ENCODE measurements at regions not wholly inside any gene's neighbourhood (a gene's known extent, or its start where the extent isn't known, plus 50 kb on each side); places are given as distances from the start of the nearest gene placed in this dataset.

DNA sequence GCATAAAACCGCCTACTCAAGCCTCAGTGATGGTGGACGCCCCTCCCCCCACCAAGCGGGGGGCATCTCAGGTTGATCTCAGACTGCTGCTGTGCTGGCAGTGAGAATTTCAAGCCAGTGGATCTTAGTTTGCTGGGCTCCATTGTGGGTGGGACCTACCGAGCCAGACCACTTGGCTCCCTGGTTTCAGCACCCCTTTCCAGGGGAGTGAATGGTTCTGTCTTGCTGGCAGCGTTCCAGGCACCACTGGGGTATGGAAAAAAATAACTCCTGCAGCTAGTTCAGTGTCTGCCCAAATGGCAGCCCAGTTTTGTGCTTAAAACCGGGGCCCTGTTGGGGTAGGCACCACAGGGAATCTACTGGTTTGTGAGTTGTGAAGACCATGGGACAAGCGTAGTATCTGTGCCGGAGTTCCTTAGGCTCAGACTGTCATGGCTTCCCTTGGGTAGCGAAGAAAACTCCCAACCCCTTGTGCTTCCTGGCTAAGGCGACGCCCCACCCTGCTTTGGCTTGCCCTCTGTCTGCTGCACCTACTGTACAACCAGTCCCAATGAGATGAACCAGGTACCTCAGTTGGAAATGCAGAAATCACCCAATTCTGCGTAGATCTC is 1334.5 kb upstream of the ADGRB3 start:
- DNase-seq (ENCODE audit: low read depth): no peak
- TF ChIP-seq, protein P1, sequence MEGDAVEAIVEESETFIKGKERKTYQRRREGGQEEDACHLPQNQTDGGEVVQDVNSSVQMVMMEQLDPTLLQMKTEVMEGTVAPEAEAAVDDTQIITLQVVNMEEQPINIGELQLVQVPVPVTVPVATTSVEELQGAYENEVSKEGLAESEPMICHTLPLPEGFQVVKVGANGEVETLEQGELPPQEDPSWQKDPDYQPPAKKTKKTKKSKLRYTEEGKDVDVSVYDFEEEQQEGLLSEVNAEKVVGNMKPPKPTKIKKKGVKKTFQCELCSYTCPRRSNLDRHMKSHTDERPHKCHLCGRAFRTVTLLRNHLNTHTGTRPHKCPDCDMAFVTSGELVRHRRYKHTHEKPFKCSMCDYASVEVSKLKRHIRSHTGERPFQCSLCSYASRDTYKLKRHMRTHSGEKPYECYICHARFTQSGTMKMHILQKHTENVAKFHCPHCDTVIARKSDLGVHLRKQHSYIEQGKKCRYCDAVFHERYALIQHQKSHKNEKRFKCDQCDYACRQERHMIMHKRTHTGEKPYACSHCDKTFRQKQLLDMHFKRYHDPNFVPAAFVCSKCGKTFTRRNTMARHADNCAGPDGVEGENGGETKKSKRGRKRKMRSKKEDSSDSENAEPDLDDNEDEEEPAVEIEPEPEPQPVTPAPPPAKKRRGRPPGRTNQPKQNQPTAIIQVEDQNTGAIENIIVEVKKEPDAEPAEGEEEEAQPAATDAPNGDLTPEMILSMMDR (IDR thresholded peaks at IDR 0.05; ENCODE audit: control insufficient read depth, insufficient read depth, low read depth, low read length, missing control alignments): no peak
- no peak overlapping the region for H3K4me3 ChIP-seq (ENCODE audit: control insufficient read depth, low read depth, low read length)

DNA sequence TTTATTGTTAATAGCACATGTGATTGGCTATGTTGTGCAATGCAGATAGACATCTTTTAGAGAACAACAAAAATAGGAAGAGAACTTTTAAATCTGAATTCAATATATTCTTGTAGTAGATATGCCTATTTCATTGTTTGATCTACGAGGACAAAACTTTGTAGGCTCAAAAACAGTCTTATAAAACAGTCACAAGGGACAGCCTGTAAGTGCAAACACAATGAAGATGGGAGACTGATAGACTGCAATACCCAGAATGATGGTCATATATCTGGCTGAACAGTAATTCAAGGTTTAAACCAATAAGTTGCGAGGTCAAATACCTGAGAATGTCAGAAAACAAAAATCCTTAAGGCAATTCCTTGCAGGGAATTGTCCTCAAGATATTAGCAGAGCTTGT is 1342.9 kb upstream of the ADGRB3 start:
- DNase-seq (ENCODE audit: low read depth): no peak
- TF ChIP-seq, protein P1 (IDR thresholded peaks at IDR 0.05; ENCODE audit: control insufficient read depth, insufficient read depth, low read depth, low read length, missing control alignments): no peak
- no peak overlapping the region for H3K4me3 ChIP-seq (ENCODE audit: control insufficient read depth, low read depth, low read length)

DNA sequence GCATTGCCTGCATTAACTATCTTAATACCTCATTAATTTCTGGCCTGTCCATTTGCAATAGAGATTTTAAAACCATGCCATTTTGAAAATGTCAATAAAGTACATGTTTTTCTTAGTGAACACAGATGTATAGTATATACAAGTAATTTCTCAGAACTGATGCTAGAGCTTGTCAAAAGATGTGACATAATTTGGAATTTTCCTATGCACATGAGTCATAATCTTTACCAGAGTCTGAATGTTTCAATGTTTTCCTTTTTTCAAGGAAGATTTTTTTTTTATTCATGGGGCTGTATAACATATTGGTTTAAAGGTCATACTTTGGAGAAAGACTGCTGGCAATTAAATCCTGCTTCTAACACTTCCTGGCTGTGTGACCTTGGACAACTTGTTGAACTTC is 1347.5 kb upstream of the ADGRB3 start:
- TF ChIP-seq, protein P1 (IDR thresholded peaks at IDR 0.05; ENCODE audit: control insufficient read depth, insufficient read depth, low read depth, low read length, missing control alignments): no peak
- DNase-seq (ENCODE audit: low read depth): no peak
- no peak overlapping the region for H3K4me3 ChIP-seq (ENCODE audit: control insufficient read depth, low read depth, low read length)

DNA sequence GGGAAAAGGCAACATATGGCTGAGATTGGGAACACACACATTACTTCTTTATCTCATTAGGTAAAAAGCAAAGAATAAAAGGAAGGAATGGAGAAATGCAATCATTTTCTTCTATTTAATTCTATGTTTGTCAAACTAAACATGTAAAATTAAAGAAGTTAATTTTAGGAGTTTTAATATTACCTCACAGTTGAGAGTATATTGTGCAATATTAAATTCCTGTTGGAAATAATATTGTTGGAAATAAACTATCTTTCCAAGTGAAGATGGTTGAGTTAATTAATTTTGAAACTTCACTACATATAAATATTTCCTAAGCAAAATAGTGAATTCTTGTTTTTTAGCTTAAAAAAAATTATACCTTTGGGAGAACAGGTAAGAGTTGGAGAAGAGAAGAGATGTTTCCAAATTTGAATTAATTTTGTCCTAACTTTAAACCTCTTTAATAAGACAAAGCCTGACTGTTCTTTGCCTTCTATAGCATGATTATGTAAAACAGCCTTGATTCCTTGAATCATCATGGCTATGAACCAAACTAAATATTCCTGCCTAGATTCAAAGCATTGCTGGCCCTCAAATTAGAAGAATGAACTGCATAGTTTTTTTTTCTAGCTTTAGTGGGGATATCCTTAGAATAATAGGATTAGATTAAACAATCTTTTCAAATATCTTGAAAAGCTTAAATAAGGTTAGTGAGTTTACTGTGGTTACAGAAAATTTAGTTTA is 1349.1 kb upstream of the ADGRB3 start:
- H3K4me3 ChIP-seq (ENCODE audit: control insufficient read depth, low read depth, low read length): no peak overlapping the region
- DNase-seq (ENCODE audit: low read depth): no peak
- TF ChIP-seq, protein P1 (IDR thresholded peaks at IDR 0.05; ENCODE audit: control insufficient read depth, insufficient read depth, low read depth, low read length, missing control alignments): no peak

DNA sequence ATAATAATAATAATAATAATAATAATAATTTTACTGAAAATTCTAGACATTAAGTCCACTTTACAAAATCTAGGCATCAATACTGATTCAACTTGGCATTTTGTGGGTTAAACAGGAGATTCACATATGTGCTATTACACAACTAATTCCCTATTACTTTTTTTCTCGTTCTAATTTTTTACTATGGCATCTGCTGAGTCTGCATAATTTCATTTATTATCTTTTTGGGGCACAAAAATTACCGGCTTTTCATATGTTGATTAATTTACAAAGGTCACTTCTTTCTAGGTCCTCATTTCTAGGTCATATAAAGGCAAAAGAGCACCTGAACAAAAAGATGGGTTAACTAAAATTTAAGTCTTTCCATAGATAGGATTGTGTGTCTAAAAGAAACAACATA is 1357.8 kb upstream of the ADGRB3 start:
- TF ChIP-seq, protein P1 (IDR thresholded peaks at IDR 0.05; ENCODE audit: control insufficient read depth, insufficient read depth, low read depth, low read length, missing control alignments): no peak
- DNase-seq (ENCODE audit: low read depth): no peak
- no peak overlapping the region for H3K4me3 ChIP-seq (ENCODE audit: control insufficient read depth, low read depth, low read length)

DNA sequence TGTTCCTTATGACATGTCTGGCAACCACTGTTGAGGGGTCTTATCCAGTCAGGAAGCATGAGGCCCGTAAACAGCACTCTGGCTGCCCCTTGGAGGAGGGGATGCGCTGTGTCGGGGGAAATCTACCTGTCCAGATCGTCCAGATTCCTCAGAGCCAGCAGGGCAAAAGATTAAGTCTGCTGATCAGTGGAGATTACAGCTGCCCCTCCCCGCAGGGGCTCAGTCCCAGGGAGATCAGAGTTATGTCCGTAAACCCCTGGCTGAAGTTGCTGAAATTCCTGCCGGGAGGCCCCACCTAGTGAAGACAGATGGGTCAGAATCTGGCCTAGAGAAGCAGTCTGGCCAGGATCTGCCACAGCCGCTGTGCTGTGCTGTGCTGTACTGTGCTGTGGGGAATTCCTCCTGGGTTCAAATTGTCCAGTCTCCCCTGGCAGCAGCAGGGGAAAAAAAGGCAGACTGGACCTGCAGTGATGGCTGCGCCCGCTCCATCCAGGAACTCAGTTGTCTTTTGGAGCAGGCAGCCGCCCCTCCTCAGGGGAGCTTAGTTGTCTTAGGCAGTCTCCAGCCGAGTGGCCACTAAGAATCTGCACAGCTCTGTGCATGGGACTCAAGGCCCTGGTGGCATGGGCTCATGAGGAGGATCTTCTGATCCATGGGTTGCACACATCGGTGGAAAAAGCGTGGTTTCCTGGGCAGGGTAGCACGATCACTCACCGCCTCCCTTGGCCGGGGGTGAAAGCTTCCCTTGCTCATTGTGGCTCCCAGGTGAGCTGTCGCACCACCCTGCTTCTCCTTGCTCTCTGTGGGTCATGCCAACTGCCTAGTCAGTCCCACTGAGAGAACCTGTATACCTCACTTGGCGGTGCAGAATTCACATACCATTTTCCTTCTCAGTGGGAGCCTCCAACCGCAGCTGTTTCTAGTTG is 1368.8 kb upstream of the ADGRB3 start:
- H3K4me3 ChIP-seq (ENCODE audit: control insufficient read depth, low read depth, low read length): no peak overlapping the region
- TF ChIP-seq, protein P1 (IDR thresholded peaks at IDR 0.05; ENCODE audit: control insufficient read depth, insufficient read depth, low read depth, low read length, missing control alignments): no peak
- DNase-seq (ENCODE audit: low read depth): no peak

Data from AG09309 (cell line).